K562 (cell line): ENCODE measurements at regions not wholly inside any gene's neighbourhood (a gene's known extent, or its start where the extent isn't known, plus 50 kb on each side); places are given as distances from the start of the nearest gene placed in this dataset.

Experiments used
- HNRNPUL1 ChIP-seq: fragments of 200-400 bp; formaldehyde crosslinking; IDR thresholded peaks from 2 replicates; pipeline ENCODE4 v1.6.1; 2017; ENCODE audit warnings: low read length
- TAF9B ChIP-seq: fragments of 450-650 bp; IDR thresholded peaks from 2 replicates; pipeline ENCODE4 v1.6.1; 2018; ENCODE audit warnings: mild to moderate bottlenecking; ENCODE audit not compliant: partially characterized antibody
- ZNF589 ChIP-seq: fragments of 200-800 bp; sonication (Bioruptor generic); IDR thresholded peaks from 2 replicates; pipeline ENCODE4 v1.6.1; 2016; ENCODE audit warnings: low read depth, missing genetic modification characterization, missing compliant biosample characterization
- TF ChIP-seq, protein P1 (sequence below), 2 experiments: fragments of 450-650 bp in 1 of 2; sonication (generic) in 1 of 2; formaldehyde crosslinking in 1 of 2; IDR thresholded peaks; 2 replicates each; pipeline versions ENCODE4 v1.7.1 to v1.9.0; 2016 to 2022; ENCODE audit warnings: inconsistent platforms in 1 of 2, mild to moderate bottlenecking in 1 of 2, missing genetic modification reagents in 1 of 2

- TF ChIP-seq, protein P1, sequence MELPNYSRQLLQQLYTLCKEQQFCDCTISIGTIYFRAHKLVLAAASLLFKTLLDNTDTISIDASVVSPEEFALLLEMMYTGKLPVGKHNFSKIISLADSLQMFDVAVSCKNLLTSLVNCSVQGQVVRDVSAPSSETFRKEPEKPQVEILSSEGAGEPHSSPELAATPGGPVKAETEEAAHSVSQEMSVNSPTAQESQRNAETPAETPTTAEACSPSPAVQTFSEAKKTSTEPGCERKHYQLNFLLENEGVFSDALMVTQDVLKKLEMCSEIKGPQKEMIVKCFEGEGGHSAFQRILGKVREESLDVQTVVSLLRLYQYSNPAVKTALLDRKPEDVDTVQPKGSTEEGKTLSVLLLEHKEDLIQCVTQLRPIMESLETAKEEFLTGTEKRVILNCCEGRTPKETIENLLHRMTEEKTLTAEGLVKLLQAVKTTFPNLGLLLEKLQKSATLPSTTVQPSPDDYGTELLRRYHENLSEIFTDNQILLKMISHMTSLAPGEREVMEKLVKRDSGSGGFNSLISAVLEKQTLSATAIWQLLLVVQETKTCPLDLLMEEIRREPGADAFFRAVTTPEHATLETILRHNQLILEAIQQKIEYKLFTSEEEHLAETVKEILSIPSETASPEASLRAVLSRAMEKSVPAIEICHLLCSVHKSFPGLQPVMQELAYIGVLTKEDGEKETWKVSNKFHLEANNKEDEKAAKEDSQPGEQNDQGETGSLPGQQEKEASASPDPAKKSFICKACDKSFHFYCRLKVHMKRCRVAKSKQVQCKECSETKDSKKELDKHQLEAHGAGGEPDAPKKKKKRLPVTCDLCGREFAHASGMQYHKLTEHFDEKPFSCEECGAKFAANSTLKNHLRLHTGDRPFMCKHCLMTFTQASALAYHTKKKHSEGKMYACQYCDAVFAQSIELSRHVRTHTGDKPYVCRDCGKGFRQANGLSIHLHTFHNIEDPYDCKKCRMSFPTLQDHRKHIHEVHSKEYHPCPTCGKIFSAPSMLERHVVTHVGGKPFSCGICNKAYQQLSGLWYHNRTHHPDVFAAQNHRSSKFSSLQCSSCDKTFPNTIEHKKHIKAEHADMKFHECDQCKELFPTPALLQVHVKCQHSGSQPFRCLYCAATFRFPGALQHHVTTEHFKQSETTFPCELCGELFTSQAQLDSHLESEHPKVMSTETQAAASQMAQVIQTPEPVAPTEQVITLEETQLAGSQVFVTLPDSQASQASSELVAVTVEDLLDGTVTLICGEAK (IDR thresholded peaks at IDR 0.05): no peak
- TF ChIP-seq, protein P1 (CRISPR knock-in tag; IDR thresholded peaks at IDR 0.05): no peak
- TF ChIP-seq TAF9B (no peak), ZNF589 (CRISPR knock-in tag) (no peak), HNRNPUL1 (no peak)
These were observed 165.8 kb downstream of the BUD13 start (continued) for GRCh38 chr11:116607027-116607426.
